ENCODE measurements at regions not wholly inside any gene's neighbourhood (a gene's known extent, or its start where the extent isn't known, plus 50 kb on each side); places are given as distances from the start of the nearest gene placed in this dataset.

GRCh38 chr1:38131024-38131585 is 84.5 kb upstream of the POU3F1 start:
- no peak for DNase-seq (ENCODE audit: extremely low spot score)

DNA sequence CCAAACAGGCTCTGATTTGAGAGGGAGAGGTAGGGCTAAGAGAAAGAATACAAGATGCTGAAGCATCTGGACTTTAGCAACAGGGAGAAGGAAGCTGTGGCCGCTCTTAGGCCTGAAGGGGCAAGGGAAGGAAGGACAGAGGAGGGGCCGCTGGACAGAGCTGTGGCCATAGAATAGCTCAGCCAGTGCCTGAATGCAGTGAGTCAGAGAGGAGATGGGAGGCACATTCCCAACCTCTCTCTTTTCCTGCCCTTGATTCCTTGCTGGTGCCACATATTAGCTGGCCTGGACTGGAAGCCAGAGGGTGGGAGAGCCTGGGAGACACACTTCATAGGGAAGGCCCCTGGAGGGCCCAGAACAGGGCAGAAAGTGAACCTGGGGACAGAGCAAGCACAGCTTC is 83.4 kb upstream of the POU3F1 start:
- DNase-seq (ENCODE audit: extremely low spot score) = no peak
- Histone ChIP-seq H3K4me1 (peaks cover 0 to 14% (median 7%) of the 10 kb centered on the region in 4 donors), H3K27me3 (peaks cover 0 to 66% (median 12%) of the 10 kb centered on the region in 4 donors), H3K4me3 (no peak overlapping the region), H3K9me3 (no peaks in the 10 kb centered on the region), H3K27ac (replicated peaks in 1 of 4) (no peak overlapping the region), H3K36me3 (no peaks in the 10 kb centered on the region)
- WGBS = 85% methylated on average over 2 of the region's 2 CpGs
- intact Hi-C loops (cut with DNase I) = no loop called here
- TF ChIP-seq POLR2A (IDR thresholded peaks at IDR 0.05; ENCODE audit: low read depth) = no peak
- no peak for TF ChIP-seq EP300 (IDR thresholded peaks at IDR 0.05)
- TF ChIP-seq CTCF (IDR thresholded peaks at IDR 0.05) = no peak
- no peak for TF ChIP-seq POLR2AphosphoS5 (IDR thresholded peaks at IDR 0.05)

More at GRCh38 chr1:38131024-38131585, 84.5 kb upstream of the POU3F1 start:
- TF ChIP-seq POLR2AphosphoS5 (IDR thresholded peaks at IDR 0.05) (no peak), CTCF (IDR thresholded peaks at IDR 0.05) (no peak), POLR2A (IDR thresholded peaks at IDR 0.05; ENCODE audit: low read depth) (no peak), EP300 (IDR thresholded peaks at IDR 0.05) (no peak)
- H3K36me3 ChIP-seq = no peaks in the 10 kb centered on the region
- peaks cover 0 to 70% (median 16%) of the 10 kb centered on the region in 4 donors for H3K27me3 ChIP-seq
- no peaks in the 10 kb centered on the region for H3K9me3 ChIP-seq
- H3K4me1 ChIP-seq = peaks cover 0 to 14% (median 7%) of the 10 kb centered on the region in 4 donors
- 71% methylated on average over 6 of the region's 6 CpGs for WGBS
- intact Hi-C loops (cut with DNase I) = no loop called here
- H3K4me3 ChIP-seq = no peak overlapping the region
- H3K27ac ChIP-seq (replicated peaks in 1 of 4) = no peak overlapping the region

GRCh38 chr1:38129473-38129872 is 82.9 kb upstream of the POU3F1 start:
- peaks cover 0 to 64% (median 10%) of the 10 kb centered on the region in 4 donors for H3K27me3 ChIP-seq
- DNase-seq (ENCODE audit: extremely low spot score) = no peak
- intact Hi-C loops (cut with DNase I) = no loop called here

GRCh38 chr1:38128926-38129453 is 82.4 kb upstream of the POU3F1 start:
- WGBS = 91% methylated on average over 6 of the region's 9 CpGs
- TF ChIP-seq POLR2A (IDR thresholded peaks at IDR 0.05; ENCODE audit: low read depth) = no peak
- no peak for TF ChIP-seq POLR2AphosphoS5 (IDR thresholded peaks at IDR 0.05)
- TF ChIP-seq CTCF (IDR thresholded peaks at IDR 0.05) = no peak
- TF ChIP-seq EP300 (IDR thresholded peaks at IDR 0.05) = no peak
- no peak overlapping the region for H3K27ac ChIP-seq (replicated peaks in 1 of 4)
- H3K9me3 ChIP-seq = no peaks in the 10 kb centered on the region
- DNase-seq (ENCODE audit: extremely low spot score) = no peak
- intact Hi-C loops (cut with DNase I) = no loop called here
- H3K27me3 ChIP-seq = peaks cover 0 to 64% (median 7%) of the 10 kb centered on the region in 4 donors
- H3K4me3 ChIP-seq = no peak overlapping the region
- no peaks in the 10 kb centered on the region for H3K36me3 ChIP-seq
- peaks cover 0 to 7% (median 3%) of the 10 kb centered on the region in 4 donors for H3K4me1 ChIP-seq

More at GRCh38 chr1:38129473-38129872, 82.9 kb upstream of the POU3F1 start:
- Histone ChIP-seq H3K4me1 (peaks cover 0 to 12% (median 6%) of the 10 kb centered on the region in 4 donors), H3K4me3 (no peak overlapping the region), H3K9me3 (no peaks in the 10 kb centered on the region), H3K36me3 (no peaks in the 10 kb centered on the region), H3K27ac (replicated peaks in 1 of 4) (no peak overlapping the region)
- TF ChIP-seq CTCF (IDR thresholded peaks at IDR 0.05) (no peak), POLR2A (IDR thresholded peaks at IDR 0.05; ENCODE audit: low read depth) (no peak), POLR2AphosphoS5 (IDR thresholded peaks at IDR 0.05) (no peak), EP300 (IDR thresholded peaks at IDR 0.05) (no peak)
- WGBS = 93% methylated on average over 2 of the region's 5 CpGs
